GM21825 (cell line): ENCODE measurements at regions not wholly inside any gene's neighbourhood (a gene's known extent, or its start where the extent isn't known, plus 50 kb on each side); places are given as distances from the start of the nearest gene placed in this dataset.

Experiments used
- ATAC-seq: cut with Tn5 transposase; IDR thresholded peaks from one replicate; pipeline ENCODE4 v1.9.1; 2021; ENCODE audit warnings: mild to moderate bottlenecking, moderate library complexity; ENCODE audit not compliant: unreplicated experiment

DNA sequence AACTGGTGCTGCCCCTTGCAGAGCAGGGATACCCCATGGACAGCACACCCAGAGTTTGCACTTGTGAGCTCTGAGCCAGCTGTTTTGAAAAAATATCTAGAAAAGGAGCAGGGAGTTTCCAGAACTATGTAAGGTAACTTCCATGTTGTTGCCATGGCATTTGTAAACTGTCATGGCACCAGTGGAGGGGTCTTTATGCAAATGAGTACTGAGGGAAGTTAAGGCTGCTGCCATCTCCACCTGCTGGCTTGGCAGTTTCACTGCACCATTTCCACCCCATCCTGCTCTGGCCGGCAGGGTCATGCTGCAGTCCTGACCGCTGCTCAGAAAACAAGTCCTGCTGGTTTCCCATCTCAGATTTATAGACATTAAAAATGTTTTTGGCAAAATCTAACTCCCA is 52.3 kb upstream of the SNTG2 start:
- ATAC-seq, result no peak

- ATAC-seq, result no peak
Observed at GRCh38 chr2:897091-897490, 53.6 kb upstream of the SNTG2 start.

GRCh38 chr2:893311-893710 is 57.3 kb upstream of the SNTG2 start:
- no peak for ATAC-seq

GRCh38 chr2:892892-893291 is 57.8 kb upstream of the SNTG2 start:
- no peak for ATAC-seq

GRCh38 chr2:892401-892800 is 58.2 kb upstream of the SNTG2 start:
- ATAC-seq, result no peak

DNA sequence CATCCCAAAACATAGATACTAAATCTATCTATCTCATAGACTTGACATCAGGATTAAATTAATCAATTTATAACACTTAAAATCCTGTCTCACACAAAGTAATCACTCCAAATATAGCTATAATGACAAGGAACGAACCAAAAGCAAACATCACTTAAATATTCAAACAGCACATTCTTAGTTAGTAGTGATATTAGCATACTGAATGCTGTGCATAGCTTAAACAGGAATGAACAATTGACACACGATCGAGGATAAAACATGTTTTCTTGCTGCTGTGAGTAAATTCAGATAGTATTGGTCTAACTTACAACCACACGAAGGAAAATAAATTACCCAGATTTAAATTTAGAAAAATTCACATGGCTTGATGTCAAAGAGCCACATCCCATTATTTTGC is 58.9 kb upstream of the SNTG2 start:
- ATAC-seq, result no peak

GRCh38 chr2:890791-891190 is 59.9 kb upstream of the SNTG2 start:
- no peak for ATAC-seq

GRCh38 chr2:890214-890613 is 60.4 kb upstream of the SNTG2 start:
- ATAC-seq, result no peak

DNA sequence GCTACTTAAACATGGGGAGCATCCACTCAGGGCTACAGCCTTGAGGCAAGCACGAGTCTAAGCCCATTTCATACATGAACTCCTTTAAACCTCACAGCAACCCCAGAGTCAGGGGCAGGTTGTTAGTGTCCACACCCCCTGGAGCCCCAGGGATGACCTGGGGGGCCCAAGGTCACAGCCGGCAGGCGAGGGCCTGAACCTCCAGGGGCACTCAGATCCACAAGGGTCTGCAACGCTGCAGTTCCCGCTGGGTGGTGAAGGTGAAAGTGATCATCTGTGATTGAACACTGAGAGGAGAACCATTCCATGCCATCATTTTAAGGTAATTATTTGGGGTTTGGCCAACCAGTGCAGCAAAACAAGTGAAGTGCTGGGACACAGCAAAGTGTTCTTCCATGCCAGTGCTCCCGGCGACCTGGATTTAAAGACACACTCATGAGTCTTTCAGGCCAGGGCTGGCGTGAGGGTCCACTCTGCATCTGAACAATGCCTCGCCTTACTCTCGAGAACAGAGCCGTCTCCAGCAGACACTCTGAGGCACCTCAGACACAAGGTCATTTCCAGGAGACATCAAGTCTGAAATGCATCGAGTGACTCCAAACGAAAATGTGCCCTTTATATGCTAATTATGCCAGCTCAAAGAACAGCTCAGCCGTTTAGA is 61.6 kb upstream of the SNTG2 start:
- no peak for ATAC-seq

- no peak for ATAC-seq
Observed at GRCh38 chr2:888211-888801, 62.3 kb upstream of the SNTG2 start.

DNA sequence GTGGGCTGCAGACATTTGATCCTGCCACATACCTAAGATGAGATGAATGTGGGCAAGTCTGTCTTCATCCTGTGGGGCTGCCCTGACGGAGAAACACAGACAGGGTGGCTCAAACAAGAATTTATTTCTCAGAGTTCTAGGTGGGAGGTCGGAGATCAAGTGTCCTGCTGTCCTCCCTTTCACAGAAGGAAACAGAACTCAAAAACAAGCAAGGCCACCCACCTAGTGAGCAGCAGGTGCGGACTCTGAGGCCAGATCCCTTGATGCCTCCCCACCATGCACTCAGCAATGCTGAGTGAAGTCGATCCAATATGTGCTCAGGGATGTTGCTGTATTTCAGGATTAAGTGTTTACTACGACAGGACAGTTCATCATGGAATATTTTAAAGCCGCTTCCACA is 63.0 kb upstream of the SNTG2 start:
- ATAC-seq, result no peak

GRCh38 chr2:886072-887022 is 64.3 kb upstream of the SNTG2 start:
- ATAC-seq, result no peak

- no peak for ATAC-seq
Observed at GRCh38 chr2:885230-886071, 65.2 kb upstream of the SNTG2 start.

- no peak for ATAC-seq
Observed at GRCh38 chr2:883803-884748, 66.6 kb upstream of the SNTG2 start.

DNA sequence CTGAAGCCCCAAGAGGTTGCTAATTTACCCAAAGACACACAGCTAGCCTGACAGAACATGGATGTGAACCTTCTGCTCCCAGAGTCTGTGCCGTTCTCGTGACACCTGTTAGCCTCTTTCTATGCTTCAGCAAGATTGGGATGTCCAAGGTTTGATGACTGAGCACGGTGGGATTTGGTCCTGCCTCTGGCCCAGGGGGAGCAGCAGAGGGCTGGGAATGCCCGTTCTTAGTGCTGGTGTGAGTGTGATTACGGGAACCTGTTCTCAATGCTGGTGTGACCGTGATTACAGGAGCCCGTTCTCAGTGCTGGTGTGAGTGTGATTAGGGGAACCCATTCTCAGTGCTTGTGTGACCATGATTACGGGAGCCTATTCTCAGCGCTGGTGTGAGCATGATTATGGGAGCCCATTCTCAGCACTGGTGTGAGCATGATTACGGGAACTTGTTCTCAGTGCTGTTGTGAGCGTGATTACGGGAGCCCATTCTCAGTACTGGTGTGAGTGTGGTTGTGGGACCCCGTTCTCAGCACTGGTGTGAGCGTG is 67.3 kb upstream of the SNTG2 start:
- ATAC-seq, result no peak

DNA sequence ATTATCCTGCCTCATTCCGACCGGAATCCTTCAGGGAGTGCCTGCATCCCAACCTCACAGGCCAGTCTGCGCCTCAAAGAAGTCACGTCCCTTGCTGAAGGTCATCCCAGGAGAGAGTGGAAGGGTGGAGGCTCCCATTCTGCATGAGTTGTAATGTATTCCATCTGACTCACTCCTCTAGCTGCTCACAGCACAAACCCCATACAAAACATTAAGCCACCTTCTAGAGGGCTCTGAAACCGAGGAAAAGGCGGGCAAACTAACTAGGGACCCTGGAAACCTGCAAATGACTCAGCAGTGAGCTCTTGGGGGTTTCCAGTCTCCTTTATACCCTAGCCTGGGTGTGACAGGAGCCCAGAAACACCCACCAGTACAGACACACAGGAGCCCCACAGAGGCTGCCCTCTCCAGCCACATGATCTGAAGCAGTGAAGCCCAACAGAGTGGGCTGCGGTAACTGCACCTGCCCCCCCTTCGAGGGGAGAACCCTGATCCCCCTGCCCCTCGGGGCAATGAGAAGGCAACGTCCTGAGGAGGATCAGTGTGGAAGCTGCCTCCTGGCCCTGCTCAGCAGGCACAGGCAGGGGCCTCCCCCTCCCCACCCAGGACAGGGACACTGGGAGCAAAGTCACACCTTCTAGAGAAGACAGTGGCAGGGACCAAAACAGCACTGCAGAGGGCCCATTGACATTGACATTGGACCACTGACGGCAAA is 69.3 kb upstream of the SNTG2 start:
- ATAC-seq, result peak; percentile 71

GRCh38 chr2:880201-880970 is 70.3 kb upstream of the SNTG2 start:
- ATAC-seq, result no peak

GRCh38 chr2:879540-879939 is 71.1 kb upstream of the SNTG2 start:
- no peak for ATAC-seq
